ENCODE measurements at regions not wholly inside any gene's neighbourhood (a gene's known extent, or its start where the extent isn't known, plus 50 kb on each side); places are given as distances from the start of the nearest gene placed in this dataset.

GRCh38 chr14:87678624-87679023 is 314.4 kb downstream of the GALC start:
- TF ChIP-seq CTCF (IDR thresholded peaks at IDR 0.05; ENCODE audit: low read length) (no peak), EZH2phosphoT487 (IDR thresholded peaks at IDR 0.05; ENCODE audit: low read length) (no peak), EZH2 (optimal IDR thresholded peaks at IDR 0.05; ENCODE audit: low read depth, low read length) (no peak)
